ENCODE measurements at regions not wholly inside any gene's neighbourhood (a gene's known extent, or its start where the extent isn't known, plus 50 kb on each side); places are given as distances from the start of the nearest gene placed in this dataset.

- Mint-ChIP-seq H3K27ac (no peak overlapping the region), H3K9me3 (no peaks in the 10 kb centered on the region), H3K36me3 (no peaks in the 10 kb centered on the region), H3K4me1 (peaks cover 21% of the 10 kb centered on the region), H3K27me3 (peaks cover 23% of the 10 kb centered on the region), H3K4me3 (no peak overlapping the region)
- no peak for DNase-seq
- ATAC-seq (ENCODE audit: low read depth): no peak
- POLR2A ChIA-PET: no interaction called here
Measured at GRCh38 chr17:37838276-37838675, 85.9 kb upstream of the TBC1D3K start.

DNA sequence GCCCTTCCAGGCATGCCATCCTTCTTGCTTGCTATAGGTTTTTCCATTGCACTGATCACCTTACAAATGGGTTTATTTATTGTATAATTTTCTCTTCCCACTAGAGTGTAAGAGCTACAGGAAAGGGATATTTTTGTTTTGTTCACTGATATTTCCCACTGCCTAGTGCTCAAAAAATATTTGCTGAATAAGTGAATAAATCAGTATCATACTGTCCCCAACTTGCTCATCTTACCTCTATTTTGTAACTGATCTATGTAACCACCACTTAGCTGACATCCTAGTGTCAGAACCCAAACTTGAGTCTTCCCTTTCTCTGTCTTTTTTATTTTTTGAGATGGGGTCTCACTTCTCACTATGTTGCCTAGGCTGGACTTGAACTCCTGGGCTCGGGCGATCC, 87.6 kb upstream of the TBC1D3K start:
- no peaks in the 10 kb centered on the region for H3K36me3 Mint-ChIP-seq
- peaks cover 22% of the 10 kb centered on the region for H3K27me3 Mint-ChIP-seq
- H3K4me3 Mint-ChIP-seq: no peak overlapping the region
- no peak overlapping the region for H3K27ac Mint-ChIP-seq
- ATAC-seq (ENCODE audit: low read depth) (no peak), DNase-seq (no peak)
- POLR2A ChIA-PET: interaction anchor here (0.7 kb wide), 1 partner anchor 12 kb away, joined by 4 read pairs; no protein-coding TSS in a partner anchor
- H3K9me3 Mint-ChIP-seq: no peaks in the 10 kb centered on the region
- peaks cover 22% of the 10 kb centered on the region for H3K4me1 Mint-ChIP-seq

DNA sequence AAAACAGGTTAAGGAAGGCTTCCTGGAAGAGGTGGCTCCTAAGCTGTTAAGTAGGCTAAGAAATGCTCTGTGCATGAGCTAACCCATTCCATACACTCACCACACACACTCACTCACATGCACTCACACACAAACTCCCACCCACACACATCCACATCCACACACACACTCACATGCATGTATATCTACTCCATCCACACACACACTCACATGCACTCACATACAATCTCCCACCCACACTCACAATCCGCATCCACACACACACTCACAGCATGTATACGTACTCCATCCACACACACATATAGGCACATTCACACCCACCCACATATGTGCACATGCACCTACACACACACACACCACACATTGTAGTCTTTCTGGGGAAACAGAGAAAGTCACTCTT, 89.3 kb upstream of the HNF1B start:
- Mint-ChIP-seq H3K27me3 (peaks cover 24% of the 10 kb centered on the region), H3K4me3 (no peak overlapping the region), H3K27ac (peak overlapping the region; percentile 0), H3K36me3 (no peaks in the 10 kb centered on the region), H3K9me3 (no peaks in the 10 kb centered on the region), H3K4me1 (peaks cover 22% of the 10 kb centered on the region)
- POLR2A ChIA-PET: interaction anchor here (1.2 kb wide), 1 partner anchor 69 kb away, joined by 4 read pairs; no protein-coding TSS in a partner anchor
- ATAC-seq (ENCODE audit: low read depth) (no peak), DNase-seq (no peak)

DNA sequence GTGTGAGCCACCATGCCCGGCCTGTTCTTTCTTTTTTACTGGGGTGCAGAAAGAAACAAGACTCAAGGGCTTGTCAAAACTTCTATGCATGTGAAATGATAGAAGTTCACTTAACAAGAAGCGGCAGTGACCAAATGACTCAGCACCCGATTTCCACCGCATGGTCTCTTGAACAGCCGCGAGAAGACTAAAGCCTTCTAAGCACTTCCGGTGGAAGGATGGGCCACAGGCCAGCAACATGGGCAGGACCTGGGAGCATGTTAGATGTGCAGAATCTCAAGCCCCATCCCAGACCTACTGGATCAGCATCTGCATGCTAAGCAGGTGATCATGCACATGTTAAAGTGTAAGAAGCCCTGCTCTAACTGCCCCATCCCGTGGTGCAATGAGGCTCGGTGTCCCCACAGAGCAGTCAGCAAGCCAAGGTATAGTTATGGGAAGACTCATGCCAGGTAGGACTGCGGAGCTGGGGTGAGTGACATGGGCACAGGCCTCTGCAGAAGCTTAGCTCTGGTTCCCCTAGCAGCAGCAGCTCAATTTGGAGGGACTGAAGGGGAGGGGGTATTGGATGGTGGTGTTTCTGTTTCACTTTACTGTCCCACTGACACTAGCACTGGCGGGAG, 88.5 kb upstream of the HNF1B start:
- Mint-ChIP-seq H3K27ac (peak overlapping the region; percentile 40), H3K9me3 (no peaks in the 10 kb centered on the region), H3K4me3 (peak overlapping the region; percentile 15), H3K36me3 (no peaks in the 10 kb centered on the region), H3K4me1 (peaks cover 25% of the 10 kb centered on the region), H3K27me3 (peaks cover 22% of the 10 kb centered on the region)
- DNase-seq (no peak), ATAC-seq (ENCODE audit: low read depth) (peak; percentile 65)
- POLR2A ChIA-PET: interaction anchor here (1.2 kb wide), 1 partner anchor 69 kb away, joined by 4 read pairs; no protein-coding TSS in a partner anchor

DNA sequence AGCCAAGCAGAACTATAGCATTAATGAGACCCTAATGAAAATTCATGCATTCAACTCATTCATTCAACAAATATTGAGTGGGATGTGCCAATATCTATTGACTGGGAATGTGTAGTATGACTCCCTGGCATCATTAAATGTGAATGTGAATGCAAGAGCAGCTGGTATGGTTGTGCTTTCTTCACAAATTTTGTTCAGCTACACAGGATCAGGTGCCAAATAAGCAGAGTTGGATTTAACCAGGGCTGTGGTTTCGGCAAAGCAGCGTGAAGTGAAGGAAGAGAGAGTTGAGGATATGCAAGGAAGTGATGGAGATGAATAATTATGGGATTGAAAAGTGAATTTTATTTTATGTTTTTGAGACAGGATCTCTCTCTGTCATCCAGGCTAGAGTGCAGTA, 87.1 kb upstream of the HNF1B start:
- Mint-ChIP-seq H3K4me1 (peaks cover 25% of the 10 kb centered on the region), H3K36me3 (no peaks in the 10 kb centered on the region), H3K4me3 (no peak overlapping the region), H3K27me3 (peaks cover 19% of the 10 kb centered on the region), H3K9me3 (no peaks in the 10 kb centered on the region), H3K27ac (no peak overlapping the region)
- POLR2A ChIA-PET: no interaction called here
- ATAC-seq (ENCODE audit: low read depth) (no peak), DNase-seq (no peak)

DNA sequence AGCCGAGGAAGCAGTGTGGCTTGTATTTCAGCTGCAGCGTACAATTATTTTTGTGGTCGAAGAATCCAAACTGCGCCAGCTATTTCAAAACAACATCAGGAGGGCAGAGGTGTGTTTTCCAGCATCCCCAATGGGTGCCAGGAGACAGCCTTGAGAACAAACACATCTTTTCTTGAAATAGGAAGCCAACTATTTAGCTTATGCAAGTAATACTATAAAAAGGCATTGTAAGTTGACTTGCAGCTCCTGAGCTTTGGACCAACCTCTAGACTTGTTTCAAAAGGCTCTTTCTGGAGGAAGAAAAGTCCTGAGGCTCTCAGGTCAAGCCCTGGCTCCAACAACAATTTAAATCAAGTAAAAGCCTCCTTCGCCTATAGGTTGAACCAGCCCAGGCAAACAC, 86.6 kb upstream of the HNF1B start:
- peaks cover 16% of the 10 kb centered on the region for H3K27me3 Mint-ChIP-seq

GRCh38 chr17:37830151-37830993, 85.5 kb upstream of the HNF1B start:
- Mint-ChIP-seq H3K4me3 (no peak overlapping the region), H3K36me3 (no peaks in the 10 kb centered on the region), H3K27ac (no peak overlapping the region), H3K27me3 (peaks cover 12% of the 10 kb centered on the region), H3K4me1 (peaks cover 25% of the 10 kb centered on the region), H3K9me3 (no peaks in the 10 kb centered on the region)
- POLR2A ChIA-PET: interaction anchor here (0.6 kb wide), 1 partner anchor 319 kb away, joined by 3 read pairs; no protein-coding TSS in a partner anchor
- DNase-seq: no peak
- no peak for ATAC-seq (ENCODE audit: low read depth)

More for the DNA sequence above, 86.6 kb upstream of the HNF1B start:
- DNase-seq (no peak), ATAC-seq (ENCODE audit: low read depth) (no peak)
- H3K27ac Mint-ChIP-seq: no peak overlapping the region
- H3K4me3 Mint-ChIP-seq: no peak overlapping the region
- POLR2A ChIA-PET: interaction anchor here (0.6 kb wide), 1 partner anchor 320 kb away, joined by 3 read pairs; no protein-coding TSS in a partner anchor
- peaks cover 25% of the 10 kb centered on the region for H3K4me1 Mint-ChIP-seq
- no peaks in the 10 kb centered on the region for H3K9me3 Mint-ChIP-seq
- no peaks in the 10 kb centered on the region for H3K36me3 Mint-ChIP-seq

GRCh38 chr17:37829592-37830123, 84.8 kb upstream of the HNF1B start:
- no peaks in the 10 kb centered on the region for H3K36me3 Mint-ChIP-seq
- ATAC-seq (ENCODE audit: low read depth) (no peak), DNase-seq (no peak)
- POLR2A ChIA-PET: no interaction called here
- H3K9me3 Mint-ChIP-seq: no peaks in the 10 kb centered on the region
- peaks cover 15% of the 10 kb centered on the region for H3K27me3 Mint-ChIP-seq
- peaks cover 19% of the 10 kb centered on the region for H3K4me1 Mint-ChIP-seq
- H3K4me3 Mint-ChIP-seq: no peak overlapping the region
- H3K27ac Mint-ChIP-seq: no peak overlapping the region

- Mint-ChIP-seq H3K4me3 (no peak overlapping the region), H3K4me1 (peaks cover 10% of the 10 kb centered on the region), H3K27ac (no peak overlapping the region), H3K27me3 (peaks cover 15% of the 10 kb centered on the region), H3K36me3 (no peaks in the 10 kb centered on the region), H3K9me3 (no peaks in the 10 kb centered on the region)
- DNase-seq: no peak
- no peak for ATAC-seq (ENCODE audit: low read depth)
- POLR2A ChIA-PET: no interaction called here
Measured at GRCh38 chr17:37828651-37829124, 83.8 kb upstream of the HNF1B start.

DNA sequence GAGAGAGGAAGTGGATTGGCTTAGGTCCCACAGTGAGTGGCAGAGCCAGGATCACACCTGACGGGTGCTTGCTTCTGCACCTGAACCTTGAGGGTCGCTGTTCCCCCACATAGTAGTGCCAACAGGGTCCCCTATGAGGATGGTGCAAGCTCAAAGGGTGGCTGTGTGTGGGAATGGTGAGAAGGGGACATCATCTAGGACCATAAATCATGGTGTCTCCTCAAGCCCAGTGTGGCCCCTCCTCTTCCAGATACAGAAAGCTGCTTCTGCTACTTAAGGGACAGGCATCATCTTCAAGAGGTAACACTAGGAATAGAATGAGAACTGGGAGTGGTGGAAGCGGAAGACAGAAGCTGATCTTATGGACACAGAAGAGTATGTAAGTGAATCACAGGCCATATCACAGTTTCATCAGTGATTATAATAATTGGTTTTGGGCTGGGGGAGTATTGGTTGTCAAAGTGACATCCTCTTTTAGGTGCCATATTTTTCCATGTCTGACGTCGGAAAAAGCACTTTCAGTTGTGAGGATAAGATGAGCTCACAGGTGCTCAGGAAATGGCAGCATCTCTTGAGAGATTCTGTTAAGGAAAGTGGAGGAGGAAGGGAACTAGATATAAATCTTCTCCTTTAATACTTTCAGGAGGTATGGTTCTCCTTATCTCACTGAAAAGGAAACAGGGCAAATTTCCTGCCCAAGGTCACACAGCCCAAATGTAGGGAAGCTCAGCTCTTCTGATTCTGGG, 83.2 kb upstream of the HNF1B start:
- Mint-ChIP-seq H3K9me3 (no peaks in the 10 kb centered on the region), H3K27ac (no peak overlapping the region), H3K36me3 (no peaks in the 10 kb centered on the region), H3K4me1 (peaks cover 5% of the 10 kb centered on the region), H3K27me3 (peaks cover 15% of the 10 kb centered on the region), H3K4me3 (no peak overlapping the region)
- POLR2A ChIA-PET: interaction anchor here (0.6 kb wide), 1 partner anchor 178 kb away, joined by 3 read pairs; no protein-coding TSS in a partner anchor
- DNase-seq (no peak), ATAC-seq (ENCODE audit: low read depth) (no peak)

- Mint-ChIP-seq H3K4me3 (no peak overlapping the region), H3K27ac (no peak overlapping the region), H3K4me1 (peaks cover 4% of the 10 kb centered on the region), H3K9me3 (no peaks in the 10 kb centered on the region), H3K36me3 (no peaks in the 10 kb centered on the region), H3K27me3 (peaks cover 17% of the 10 kb centered on the region)
- POLR2A ChIA-PET: no interaction called here
- ATAC-seq (ENCODE audit: low read depth) (no peak), DNase-seq (no peak)
Measured at GRCh38 chr17:37826497-37827430, 81.9 kb upstream of the HNF1B start.

DNA sequence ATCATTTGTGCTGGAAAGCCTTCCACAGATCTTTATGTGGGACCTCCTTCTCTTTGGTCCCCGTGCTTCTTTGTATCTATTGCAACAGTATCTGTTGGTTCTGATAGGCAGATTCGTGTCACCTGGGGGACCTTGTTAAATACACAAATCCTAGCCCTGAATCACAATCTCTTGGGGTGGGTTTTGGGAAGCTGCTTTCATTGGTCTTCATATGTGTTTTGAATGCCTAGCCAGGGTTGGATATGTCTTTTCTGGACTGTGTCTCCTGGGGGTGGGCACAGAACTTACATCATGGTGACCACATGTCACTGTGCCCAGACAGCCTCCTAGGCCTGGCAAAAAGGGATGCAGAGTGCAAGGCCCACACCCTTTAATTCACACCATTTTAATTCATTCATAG, 81.0 kb upstream of the HNF1B start:
- peaks cover 17% of the 10 kb centered on the region for H3K27me3 Mint-ChIP-seq
- DNase-seq: no peak
- H3K36me3 Mint-ChIP-seq: no peaks in the 10 kb centered on the region
- no peaks in the 10 kb centered on the region for H3K9me3 Mint-ChIP-seq
- POLR2A ChIA-PET: no interaction called here
- H3K4me1 Mint-ChIP-seq: peaks cover 5% of the 10 kb centered on the region
- no peak overlapping the region for H3K4me3 Mint-ChIP-seq
- no peak for ATAC-seq (ENCODE audit: low read depth)
- no peak overlapping the region for H3K27ac Mint-ChIP-seq

Data from activated naive CD8-positive, alpha-beta T cell treated with anti-CD3 and anti-CD28 coated beads, Interleukin-2, amount 10 ng/mL, durations not matched to agents 7 days and 5 days (primary cell).